Activated T-helper 2 cell treated with anti-CD3 and anti-CD28 coated beads, Interferon-gamma antibody, Interleukin-2, Interleukin-4, amounts not matched to agents 10 μg/mL and 5 μg/mL and 100 μg/mL, durations not matched to agents 14 hours and 24 hours and 36 hours (primary cell): ENCODE measurements at regions not wholly inside any gene's neighbourhood (a gene's known extent, or its start where the extent isn't known, plus 50 kb on each side); places are given as distances from the start of the nearest gene placed in this dataset.

Experiments used
- DNase-seq: peaks from one replicate; pipeline ENCODE4 v3.0.0; 2021; ENCODE audit warnings: low spot score
- H3K27ac Mint-ChIP-seq: one replicate; pipeline ENCODE4 v1.8.0; 2021; ENCODE audit warnings: mixed read lengths
- H3K27me3 Mint-ChIP-seq: one replicate; pipeline ENCODE4 v1.8.0; 2021; ENCODE audit warnings: low read depth, mixed read lengths
- H3K36me3 Mint-ChIP-seq: one replicate; pipeline ENCODE4 v1.8.0; 2021; ENCODE audit warnings: low read depth, mixed read lengths
- H3K4me1 Mint-ChIP-seq: one replicate; pipeline ENCODE4 v1.8.0; 2021; ENCODE audit warnings: low read depth, mixed read lengths
- H3K4me3 Mint-ChIP-seq: one replicate; pipeline ENCODE4 v1.8.0; 2021; ENCODE audit warnings: low read depth, mild to moderate bottlenecking, moderate library complexity, mixed read lengths
- H3K9me3 Mint-ChIP-seq: one replicate; pipeline ENCODE4 v1.8.0; 2021; ENCODE audit warnings: mixed read lengths
- intact Hi-C: fragments of 100-400 bp; cut with micrococcal nuclease; formaldehyde crosslinking; loops from one replicate; pipeline ENCODE4 v1.15.1; 2023

DNA sequence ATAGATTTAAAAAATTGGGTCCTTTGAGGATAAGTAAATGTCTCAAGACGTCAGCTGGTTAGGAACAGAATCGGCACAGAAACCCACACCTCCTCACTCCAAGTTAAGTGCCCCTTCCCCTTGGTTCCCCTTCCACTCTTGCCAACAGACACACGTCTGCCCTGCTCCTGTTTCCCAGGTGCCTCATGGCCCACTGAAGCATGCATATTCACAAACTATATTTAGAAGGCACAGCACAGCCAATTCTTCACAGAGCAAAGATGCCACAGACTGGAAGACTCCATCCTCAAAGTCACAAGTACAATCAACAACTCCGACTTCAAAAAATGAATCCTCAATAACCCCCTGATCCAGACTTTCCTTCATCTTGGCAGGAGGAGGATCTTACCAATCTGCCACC, 295.4 kb upstream of the NR2F2 start:
- H3K9me3 Mint-ChIP-seq: no peaks in the 10 kb centered on the region
- H3K36me3 Mint-ChIP-seq: no peaks in the 10 kb centered on the region
- intact Hi-C loops: no loop called here
- peaks cover 43% of the 10 kb centered on the region for H3K27me3 Mint-ChIP-seq
- no peak overlapping the region for H3K27ac Mint-ChIP-seq
- DNase-seq: no peak
- peaks cover 14% of the 10 kb centered on the region for H3K4me1 Mint-ChIP-seq
- H3K4me3 Mint-ChIP-seq: no peak overlapping the region

- intact Hi-C loops: no loop called here
- Mint-ChIP-seq H3K36me3 (no peaks in the 10 kb centered on the region), H3K9me3 (no peaks in the 10 kb centered on the region), H3K27ac (no peak overlapping the region), H3K4me1 (peaks cover 14% of the 10 kb centered on the region), H3K27me3 (peaks cover 47% of the 10 kb centered on the region), H3K4me3 (no peak overlapping the region)
- DNase-seq: no peak
Observed at GRCh38 chr15:96035635-96036034, 294.9 kb upstream of the NR2F2 start.

GRCh38 chr15:96037584-96037983, 292.9 kb upstream of the NR2F2 start:
- no peaks in the 10 kb centered on the region for H3K9me3 Mint-ChIP-seq
- H3K27ac Mint-ChIP-seq: no peak overlapping the region
- H3K27me3 Mint-ChIP-seq: peaks cover 51% of the 10 kb centered on the region
- no peak overlapping the region for H3K4me3 Mint-ChIP-seq
- no peak for DNase-seq
- intact Hi-C loops: no loop called here
- peaks cover 14% of the 10 kb centered on the region for H3K4me1 Mint-ChIP-seq
- no peaks in the 10 kb centered on the region for H3K36me3 Mint-ChIP-seq

- intact Hi-C loops: no loop called here
- Mint-ChIP-seq H3K4me1 (peaks cover 14% of the 10 kb centered on the region), H3K4me3 (no peak overlapping the region), H3K27ac (no peak overlapping the region), H3K36me3 (no peaks in the 10 kb centered on the region), H3K9me3 (no peaks in the 10 kb centered on the region), H3K27me3 (peaks cover 51% of the 10 kb centered on the region)
- DNase-seq: no peak
Observed at GRCh38 chr15:96038131-96038530, 292.4 kb upstream of the NR2F2 start.

- Mint-ChIP-seq H3K4me3 (no peak overlapping the region), H3K27me3 (peaks cover 52% of the 10 kb centered on the region), H3K4me1 (peaks cover 14% of the 10 kb centered on the region), H3K9me3 (no peaks in the 10 kb centered on the region), H3K27ac (no peak overlapping the region), H3K36me3 (no peaks in the 10 kb centered on the region)
- intact Hi-C loops: no loop called here
- DNase-seq: no peak
Observed at GRCh38 chr15:96038650-96039049, 291.9 kb upstream of the NR2F2 start.

DNA sequence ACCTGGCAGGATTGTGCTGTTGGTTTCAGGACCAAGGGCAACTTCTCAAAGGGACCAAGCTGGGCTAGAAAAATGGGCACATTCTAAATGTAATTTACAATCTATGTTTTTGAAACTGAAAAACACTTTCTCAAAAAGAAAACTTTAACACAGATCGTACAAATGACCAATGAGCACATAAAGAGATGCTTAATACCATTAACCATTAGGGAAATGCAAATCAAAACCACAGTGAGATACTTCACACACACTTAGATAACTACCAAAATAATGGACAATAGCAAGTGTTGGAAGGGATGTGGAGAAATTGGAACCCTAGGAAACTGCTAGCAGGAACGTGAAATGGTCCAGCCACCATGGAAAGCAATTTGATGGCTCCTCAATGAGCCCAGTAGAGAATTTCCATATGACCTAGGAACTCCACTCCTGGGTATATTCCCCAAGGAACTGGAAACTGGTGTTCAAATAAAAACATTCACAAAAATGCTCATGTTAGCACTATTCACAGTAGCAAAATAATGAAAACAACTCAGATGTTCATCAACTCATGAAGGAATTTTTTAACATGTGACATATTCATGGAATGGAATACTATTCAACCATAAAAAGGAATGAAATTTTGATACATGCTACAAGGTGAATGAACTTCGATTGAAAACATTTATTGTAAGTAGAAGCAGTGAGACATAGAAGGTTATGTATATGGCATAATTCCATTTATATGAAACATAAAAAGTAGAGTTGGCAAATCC, 288.3 kb upstream of the NR2F2 start:
- Mint-ChIP-seq H3K27me3 (peaks cover 36% of the 10 kb centered on the region), H3K4me3 (no peak overlapping the region), H3K27ac (no peak overlapping the region), H3K4me1 (peaks cover 12% of the 10 kb centered on the region), H3K9me3 (no peaks in the 10 kb centered on the region), H3K36me3 (no peaks in the 10 kb centered on the region)
- intact Hi-C loops: no loop called here
- DNase-seq: no peak

- intact Hi-C loops: no loop called here
- Mint-ChIP-seq H3K4me3 (no peak overlapping the region), H3K36me3 (no peaks in the 10 kb centered on the region), H3K9me3 (no peaks in the 10 kb centered on the region), H3K27me3 (peaks cover 33% of the 10 kb centered on the region), H3K27ac (no peak overlapping the region), H3K4me1 (peaks cover 6% of the 10 kb centered on the region)
- no peak for DNase-seq
Observed at GRCh38 chr15:96042734-96043224, 287.7 kb upstream of the NR2F2 start.

GRCh38 chr15:96043591-96044171, 286.8 kb upstream of the NR2F2 start:
- intact Hi-C loops: no loop called here
- no peak for DNase-seq
- Mint-ChIP-seq H3K4me1 (no peaks in the 10 kb centered on the region), H3K27me3 (peaks cover 35% of the 10 kb centered on the region), H3K9me3 (no peaks in the 10 kb centered on the region), H3K27ac (no peak overlapping the region), H3K4me3 (no peak overlapping the region), H3K36me3 (no peaks in the 10 kb centered on the region)

DNA sequence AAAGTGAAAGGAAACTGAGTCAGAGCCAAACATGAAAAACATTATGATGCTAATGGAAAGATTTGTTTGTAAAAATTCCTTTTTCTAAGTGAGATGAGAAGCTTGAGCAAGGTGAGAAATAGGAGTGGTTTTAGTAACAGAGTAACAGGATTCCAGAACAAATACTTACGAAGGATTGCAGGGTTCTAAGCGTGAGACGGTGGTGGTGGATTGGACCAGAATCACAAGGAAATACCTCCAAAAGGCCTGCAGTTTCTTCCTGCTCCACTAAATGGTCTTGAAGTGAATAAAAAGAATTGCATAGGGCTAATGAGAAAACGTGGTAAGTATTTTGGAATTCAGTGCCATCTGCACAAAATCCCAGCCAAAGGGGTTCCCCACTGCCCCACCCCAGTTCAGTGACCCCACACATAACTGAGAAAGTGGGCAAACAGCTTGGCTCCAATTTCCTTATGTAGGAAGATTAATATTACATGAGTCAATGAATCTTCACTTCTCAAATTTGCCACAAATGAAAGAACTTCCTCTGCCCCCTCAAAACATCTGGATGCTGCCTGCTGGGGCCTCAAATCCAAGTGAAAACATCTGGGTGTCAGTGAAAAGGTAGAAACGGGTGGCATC, 283.8 kb upstream of the NR2F2 start:
- no peaks in the 10 kb centered on the region for H3K36me3 Mint-ChIP-seq
- H3K4me3 Mint-ChIP-seq: no peak overlapping the region
- no peak for DNase-seq
- peaks cover 33% of the 10 kb centered on the region for H3K27me3 Mint-ChIP-seq
- no peak overlapping the region for H3K27ac Mint-ChIP-seq
- H3K9me3 Mint-ChIP-seq: no peaks in the 10 kb centered on the region
- intact Hi-C loops: no loop called here
- no peaks in the 10 kb centered on the region for H3K4me1 Mint-ChIP-seq

GRCh38 chr15:96047255-96047931, 283.1 kb upstream of the NR2F2 start:
- no peaks in the 10 kb centered on the region for H3K4me1 Mint-ChIP-seq

GRCh38 chr15:96049323-96049722, 281.2 kb upstream of the NR2F2 start:
- no peak overlapping the region for H3K4me3 Mint-ChIP-seq
- H3K9me3 Mint-ChIP-seq: no peaks in the 10 kb centered on the region

More at GRCh38 chr15:96047255-96047931, 283.1 kb upstream of the NR2F2 start:
- Mint-ChIP-seq H3K27me3 (peaks cover 32% of the 10 kb centered on the region), H3K36me3 (no peaks in the 10 kb centered on the region), H3K27ac (no peak overlapping the region), H3K9me3 (no peaks in the 10 kb centered on the region), H3K4me3 (no peak overlapping the region)
- intact Hi-C loops: no loop called here
- DNase-seq: no peak

GRCh38 chr15:96049766-96050165, 280.7 kb upstream of the NR2F2 start:
- intact Hi-C loops: loop anchor here (10.0 kb wide), 1 partner anchor 285 kb away; the partner anchor contains the start of gene NR2F2
- H3K36me3 Mint-ChIP-seq: no peaks in the 10 kb centered on the region

More at GRCh38 chr15:96049323-96049722, 281.2 kb upstream of the NR2F2 start:
- H3K27ac Mint-ChIP-seq: no peak overlapping the region
- DNase-seq: no peak
- H3K4me1 Mint-ChIP-seq: no peaks in the 10 kb centered on the region
- no peaks in the 10 kb centered on the region for H3K36me3 Mint-ChIP-seq
- peaks cover 34% of the 10 kb centered on the region for H3K27me3 Mint-ChIP-seq
- intact Hi-C loops: no loop called here

More at GRCh38 chr15:96049766-96050165, 280.7 kb upstream of the NR2F2 start:
- Mint-ChIP-seq H3K27ac (no peak overlapping the region), H3K9me3 (no peaks in the 10 kb centered on the region), H3K4me1 (no peaks in the 10 kb centered on the region), H3K4me3 (no peak overlapping the region), H3K27me3 (peaks cover 36% of the 10 kb centered on the region)
- DNase-seq: no peak
